Erythroblast (primary cell): ENCODE measurements at regions not wholly inside any gene's neighbourhood (a gene's known extent, or its start where the extent isn't known, plus 50 kb on each side); places are given as distances from the start of the nearest gene placed in this dataset.

Experiments used
- DNase-seq, 2 experiments: peaks; one replicate each; lab custom pipeline; 2025; lab: John Stamatoyannopoulos, UW
- GATA1 ChIP-seq: IDR thresholded peaks from 2 replicates; pipeline ENCODE4 v1.6.1; 2011; ENCODE audit warnings: low read depth, mild to moderate bottlenecking, control low read depth, low read length, moderate library complexity
- POLR2A ChIP-seq: IDR thresholded peaks from 2 replicates; pipeline ENCODE4 v1.6.1; 2011; ENCODE audit warnings: mild to moderate bottlenecking, low read length

- DNase-seq = no peak
- TF ChIP-seq GATA1 (no peak), POLR2A (no peak)
Observed at GRCh38 chr13:30151388-30151787, 156.0 kb downstream of the KATNAL1 start.

- DNase-seq = no peak
- TF ChIP-seq POLR2A = no peak
Observed at GRCh38 chr13:30149248-30149647, 158.1 kb downstream of the KATNAL1 start.

- no peak for DNase-seq
- no peak for TF ChIP-seq GATA1
- no peak for TF ChIP-seq POLR2A
Observed at GRCh38 chr13:30148786-30149185, 158.6 kb downstream of the KATNAL1 start.

GRCh38 chr13:30148171-30148754 is 159.1 kb downstream of the KATNAL1 start:
- TF ChIP-seq POLR2A = no peak
- no peak for DNase-seq

GRCh38 chr13:30147421-30147820 is 159.9 kb downstream of the KATNAL1 start:
- no peak for DNase-seq
- TF ChIP-seq POLR2A (no peak), GATA1 (no peak)

GRCh38 chr13:30147015-30147414 is 160.3 kb downstream of the KATNAL1 start:
- DNase-seq = no peak
- TF ChIP-seq GATA1 (no peak), POLR2A (no peak)

- TF ChIP-seq POLR2A (no peak), GATA1 (no peak)
- no peak for DNase-seq
Observed at GRCh38 chr13:30145709-30146367, 161.5 kb downstream of the KATNAL1 start.

- TF ChIP-seq GATA1 = no peak
- no peak for TF ChIP-seq POLR2A
- no peak for DNase-seq
Observed at GRCh38 chr13:30143666-30144400, 163.5 kb downstream of the KATNAL1 start.

GRCh38 chr13:30142486-30143211 is 164.7 kb downstream of the KATNAL1 start:
- DNase-seq = no peak
- TF ChIP-seq GATA1 (no peak), POLR2A (no peak)

- DNase-seq = no peak
- TF ChIP-seq POLR2A = no peak
- TF ChIP-seq GATA1 = no peak
Observed at GRCh38 chr13:30141775-30142485, 165.4 kb downstream of the KATNAL1 start.

GRCh38 chr13:30140973-30141372 is 166.4 kb downstream of the KATNAL1 start:
- TF ChIP-seq POLR2A (no peak), GATA1 (no peak)
- no peak for DNase-seq

GRCh38 chr13:30138511-30138910 is 168.8 kb downstream of the KATNAL1 start:
- TF ChIP-seq POLR2A (no peak), GATA1 (no peak)
- no peak for DNase-seq

GRCh38 chr13:30135868-30136267 is 171.5 kb downstream of the KATNAL1 start:
- no peak for DNase-seq
- TF ChIP-seq POLR2A (no peak), GATA1 (no peak)

- no peak for TF ChIP-seq POLR2A
- TF ChIP-seq GATA1 = no peak
- DNase-seq = no peak
Observed at GRCh38 chr13:30135351-30135750, 172.0 kb downstream of the KATNAL1 start.

GRCh38 chr13:30134578-30134977 is 172.8 kb downstream of the KATNAL1 start:
- no peak for DNase-seq
- no peak for TF ChIP-seq GATA1
- no peak for TF ChIP-seq POLR2A
